CD4-positive, alpha-beta T cell (primary cell): ENCODE measurements at regions not wholly inside any gene's neighbourhood (a gene's known extent, or its start where the extent isn't known, plus 50 kb on each side); places are given as distances from the start of the nearest gene placed in this dataset.

Experiments
- ATAC-seq: fragments of 200-7000 bp; cut with Tn5 transposase; one replicate; pipeline ENCODE4 v1.10.0; 2022; ENCODE audit warnings: mild to moderate bottlenecking; ENCODE audit not compliant: poor library complexity
- CTCF ChIA-PET: fragments of 350-600 bp; sonication (Branson Sonifier 250); formaldehyde crosslinking; loops from one replicate; lab custom pipeline; 2021; ENCODE audit warnings: antibody characterized with exemption, inconsistent platforms; lab: Charles Lee
- POLR2A ChIA-PET: fragments of 350-600 bp; sonication (Branson Sonifier 250); formaldehyde crosslinking; loops from one replicate; lab custom pipeline; 2021; ENCODE audit warnings: antibody characterized with exemption, inconsistent platforms; lab: Charles Lee
- DNase-seq, 14 experiments: peaks; one replicate each; pipeline ENCODE4 v3.0.0-alpha.2; 2013 to 2020; ENCODE audit warnings: mixed read lengths in 2 of 14
- H3K27ac ChIP-seq, 2 donors: one replicate each; pipeline versions ENCODE4 v1.5.1 to v1.7.0; 2013; ENCODE audit warnings: low read length in 2 of 2, low read depth in 1 of 2, mild to moderate bottlenecking in 1 of 2
- H3K27me3 ChIP-seq, 2 experiments: 1 replicate in 1 of 2; 2 replicates in 1 of 2; pipeline versions ENCODE4 v1.6.1 to v1.7.0; 2013; ENCODE audit warnings: low read length in 2 of 2, control low read depth in 1 of 2, mild to moderate bottlenecking in 1 of 2, moderate library complexity in 1 of 2; ENCODE audit not compliant: insufficient read depth in 2 of 2, control insufficient read depth in 1 of 2
- H3K36me3 ChIP-seq: one replicate; pipeline ENCODE4 v1.6.1; 2013; ENCODE audit warnings: low read length, control low read depth; ENCODE audit not compliant: insufficient read depth
- H3K4me1 ChIP-seq: one replicate; pipeline ENCODE4 v1.6.1; 2013; ENCODE audit warnings: low read length, control low read depth; ENCODE audit not compliant: insufficient read depth
- H3K4me3 ChIP-seq: one replicate; pipeline ENCODE4 v1.5.1; 2013; ENCODE audit warnings: mild to moderate bottlenecking, low read length, moderate library complexity
- H3K9me3 ChIP-seq, 2 experiments: 1 replicate in 1 of 2; 2 replicates in 1 of 2; pipeline versions ENCODE4 v1.6.1 to v1.7.0; 2013; ENCODE audit warnings: low read length in 2 of 2, mild to moderate bottlenecking in 2 of 2, control low read depth in 1 of 2, moderate library complexity in 1 of 2; ENCODE audit not compliant: control insufficient read depth in 1 of 2, insufficient read depth in 1 of 2
- H3K27ac Mint-ChIP-seq: one replicate; pipeline ENCODE4 v1.8.0; 2020; ENCODE audit warnings: mixed read lengths
- H3K27me3 Mint-ChIP-seq: one replicate; pipeline ENCODE4 v1.8.0; 2021; ENCODE audit warnings: mixed read lengths
- H3K36me3 Mint-ChIP-seq: one replicate; pipeline ENCODE4 v1.8.0; 2021; ENCODE audit warnings: low read depth, mixed read lengths
- H3K4me1 Mint-ChIP-seq: one replicate; pipeline ENCODE4 v1.8.0; 2021; ENCODE audit warnings: low read depth, mixed read lengths
- H3K4me3 Mint-ChIP-seq: one replicate; pipeline ENCODE4 v1.8.0; 2020; ENCODE audit warnings: mild to moderate bottlenecking, mixed read lengths
- H3K9me3 Mint-ChIP-seq: one replicate; pipeline ENCODE4 v1.8.0; 2020; ENCODE audit warnings: mixed read lengths
- intact Hi-C, 2 experiments: fragments of 100-400 bp; cut with DNase I in 1 of 2; cut with micrococcal nuclease in 1 of 2; formaldehyde crosslinking; loops; one replicate each; pipeline versions ENCODE4 v1.15.1 to v1.9.0; 2023 to 2025; cut with DNase I, micrococcal nuclease
- TF ChIP-seq, protein P1 (sequence below): fragments of 200-600 bp; IDR thresholded peaks from one replicate; pipeline ENCODE4 v1.8.0; 2022; ENCODE audit warnings: antibody characterized with exemption, mild to moderate bottlenecking

DNA sequence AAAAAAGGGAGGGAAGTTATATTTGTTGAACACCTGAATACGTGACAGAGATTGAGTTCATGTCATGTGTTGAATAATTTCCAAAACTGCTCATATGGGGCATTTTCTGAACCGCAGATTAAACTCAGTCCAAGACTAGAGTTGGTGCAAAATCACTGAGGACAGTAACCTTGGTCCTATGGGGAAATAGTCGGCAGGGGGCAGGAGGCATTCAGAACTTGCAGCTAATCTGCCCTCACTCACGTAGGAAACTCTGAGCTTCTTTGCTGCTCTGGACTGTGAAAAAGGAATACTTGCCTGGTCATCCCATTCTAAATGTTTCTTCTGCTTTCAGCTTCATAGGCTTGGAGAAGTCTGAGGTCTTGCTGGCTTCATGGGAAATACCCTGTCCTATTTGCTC is 228.3 kb upstream of the ZP4 start:
- Mint-ChIP-seq H3K27ac (no peak overlapping the region), H3K4me3 (no peak overlapping the region), H3K4me1 (no peaks in the 10 kb centered on the region), H3K36me3 (no peaks in the 10 kb centered on the region), H3K9me3 (peaks cover 2% of the 10 kb centered on the region), H3K27me3 (no peaks in the 10 kb centered on the region)
- CTCF ChIA-PET: no interaction called here
- Histone ChIP-seq H3K9me3 (peaks cover 0 to 3% of the 10 kb centered on the region in 2 experiments), H3K4me3 (no peak overlapping the region), H3K27ac (no peak overlapping the region), H3K4me1 (no peaks in the 10 kb centered on the region), H3K27me3 (no peaks in the 10 kb centered on the region), H3K36me3 (no peaks in the 10 kb centered on the region)
- no peak for DNase-seq
- ATAC-seq: no peak
- TF ChIP-seq, protein P1, sequence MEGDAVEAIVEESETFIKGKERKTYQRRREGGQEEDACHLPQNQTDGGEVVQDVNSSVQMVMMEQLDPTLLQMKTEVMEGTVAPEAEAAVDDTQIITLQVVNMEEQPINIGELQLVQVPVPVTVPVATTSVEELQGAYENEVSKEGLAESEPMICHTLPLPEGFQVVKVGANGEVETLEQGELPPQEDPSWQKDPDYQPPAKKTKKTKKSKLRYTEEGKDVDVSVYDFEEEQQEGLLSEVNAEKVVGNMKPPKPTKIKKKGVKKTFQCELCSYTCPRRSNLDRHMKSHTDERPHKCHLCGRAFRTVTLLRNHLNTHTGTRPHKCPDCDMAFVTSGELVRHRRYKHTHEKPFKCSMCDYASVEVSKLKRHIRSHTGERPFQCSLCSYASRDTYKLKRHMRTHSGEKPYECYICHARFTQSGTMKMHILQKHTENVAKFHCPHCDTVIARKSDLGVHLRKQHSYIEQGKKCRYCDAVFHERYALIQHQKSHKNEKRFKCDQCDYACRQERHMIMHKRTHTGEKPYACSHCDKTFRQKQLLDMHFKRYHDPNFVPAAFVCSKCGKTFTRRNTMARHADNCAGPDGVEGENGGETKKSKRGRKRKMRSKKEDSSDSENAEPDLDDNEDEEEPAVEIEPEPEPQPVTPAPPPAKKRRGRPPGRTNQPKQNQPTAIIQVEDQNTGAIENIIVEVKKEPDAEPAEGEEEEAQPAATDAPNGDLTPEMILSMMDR: no peak
- intact Hi-C loops: no loop called here
- POLR2A ChIA-PET: no interaction called here

DNA sequence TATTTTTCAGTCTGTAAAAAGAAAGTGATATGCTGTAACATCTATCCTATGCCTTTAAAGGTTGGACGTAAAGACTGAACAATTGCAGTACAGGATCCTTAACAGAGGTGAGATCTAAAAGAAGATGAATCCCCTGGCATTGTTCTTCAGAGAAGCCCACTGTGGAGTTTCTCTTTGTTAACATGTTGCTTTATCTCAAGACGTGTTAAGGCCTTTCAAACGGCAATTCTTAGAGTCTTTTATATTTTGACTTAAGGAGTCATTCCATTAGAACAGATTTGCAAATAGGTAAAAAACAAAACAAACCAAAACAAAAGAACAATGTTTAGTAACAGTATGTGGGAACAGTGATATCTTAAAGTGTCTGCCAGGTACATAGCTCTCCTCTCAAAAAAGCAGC is 225.1 kb upstream of the ZP4 start:
- no peaks in the 10 kb centered on the region for H3K4me1 Mint-ChIP-seq
- Histone ChIP-seq H3K4me3 (no peak overlapping the region), H3K27ac (no peak overlapping the region), H3K27me3 (no peaks in the 10 kb centered on the region), H3K9me3 (peaks cover 0 to 3% of the 10 kb centered on the region in 2 experiments), H3K4me1 (no peaks in the 10 kb centered on the region), H3K36me3 (no peaks in the 10 kb centered on the region)
- DNase-seq (no peak), ATAC-seq (no peak)
- intact Hi-C loops: no loop called here
- H3K27me3 Mint-ChIP-seq: no peaks in the 10 kb centered on the region
- no peaks in the 10 kb centered on the region for H3K36me3 Mint-ChIP-seq
- H3K9me3 Mint-ChIP-seq: no peaks in the 10 kb centered on the region
- TF ChIP-seq, protein P1: no peak
- no peak overlapping the region for H3K27ac Mint-ChIP-seq
- ChIA-PET POLR2A (no interaction called here), CTCF (no interaction called here)
- no peak overlapping the region for H3K4me3 Mint-ChIP-seq

DNA sequence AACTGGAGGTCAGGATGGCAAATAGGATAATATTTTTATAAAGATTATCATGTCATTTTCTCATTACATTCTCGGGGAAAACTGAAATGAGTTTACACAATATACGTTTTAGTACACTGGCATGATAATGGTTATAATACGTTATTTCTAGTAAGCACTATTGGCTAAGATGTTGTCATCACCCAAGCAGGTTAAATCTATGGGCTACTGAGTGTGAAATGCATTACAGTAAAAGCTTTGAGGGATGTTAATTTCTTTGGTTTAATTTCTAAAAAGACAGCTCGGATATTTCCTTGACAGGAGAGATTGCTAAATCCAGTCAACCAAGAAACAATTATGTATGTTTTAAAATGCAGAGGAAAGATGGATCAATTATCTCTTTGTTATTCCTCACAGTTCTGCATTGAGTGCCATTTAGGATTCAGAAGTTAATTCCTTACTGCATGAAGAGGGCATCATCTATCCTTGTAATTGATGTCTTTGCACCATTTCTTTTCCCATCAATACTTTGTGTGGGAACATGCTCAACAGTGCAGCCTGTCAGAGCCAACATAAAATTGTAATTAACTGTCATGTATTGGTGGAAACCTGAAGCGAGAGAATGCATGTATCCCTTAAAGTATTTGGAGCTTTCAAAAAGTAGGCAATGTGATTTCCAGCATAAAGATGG is 222.4 kb upstream of the ZP4 start:
- Mint-ChIP-seq H3K4me1 (no peaks in the 10 kb centered on the region), H3K4me3 (no peak overlapping the region), H3K27ac (no peak overlapping the region), H3K9me3 (no peaks in the 10 kb centered on the region), H3K36me3 (no peaks in the 10 kb centered on the region), H3K27me3 (no peaks in the 10 kb centered on the region)
- Histone ChIP-seq H3K4me1 (no peaks in the 10 kb centered on the region), H3K9me3 (peaks cover 0 to 3% of the 10 kb centered on the region in 2 experiments), H3K27me3 (no peaks in the 10 kb centered on the region), H3K27ac (no peak overlapping the region), H3K36me3 (no peaks in the 10 kb centered on the region), H3K4me3 (no peak overlapping the region)
- TF ChIP-seq, protein P1: no peak
- ATAC-seq (no peak), DNase-seq (no peak)
- intact Hi-C loops: no loop called here
- CTCF ChIA-PET: no interaction called here
- POLR2A ChIA-PET: no interaction called here
